ENCODE measurements at regions not wholly inside any gene's neighbourhood (a gene's known extent, or its start where the extent isn't known, plus 50 kb on each side); places are given as distances from the start of the nearest gene placed in this dataset.

GRCh38 chr5:36521219-36521618, 85.2 kb upstream of the SLC1A3 start:
- POLR2A ChIA-PET: no interaction called here
- no peak for TF ChIP-seq CTCF (IDR thresholded peaks at IDR 0.05; ENCODE audit: control extremely low read depth, extremely low read depth, low read depth, missing control alignments)
- CTCF ChIA-PET: interaction anchor here (1.5 kb wide), 2 partner anchors 9 to 442 kb away, joined by 3 read pairs; no protein-coding TSS in a partner anchor
- no peak for DNase-seq (ENCODE audit: extremely low spot score)

- CTCF ChIA-PET: no interaction called here
- no peak for TF ChIP-seq CTCF (IDR thresholded peaks at IDR 0.05; ENCODE audit: control extremely low read depth, extremely low read depth, low read depth, missing control alignments)
- no peak for DNase-seq (ENCODE audit: extremely low spot score)
- POLR2A ChIA-PET: no interaction called here
These were observed 84.3 kb upstream of the SLC1A3 start for GRCh38 chr5:36521838-36522745.

- ChIA-PET CTCF (no interaction called here), POLR2A (no interaction called here)
- TF ChIP-seq CTCF (IDR thresholded peaks at IDR 0.05; ENCODE audit: control extremely low read depth, extremely low read depth, low read depth, missing control alignments): no peak
- no peak for DNase-seq (ENCODE audit: extremely low spot score)
These were observed 83.7 kb upstream of the SLC1A3 start for GRCh38 chr5:36522746-36523065.

GRCh38 chr5:36523450-36523849, 83.0 kb upstream of the SLC1A3 start:
- ChIA-PET POLR2A (no interaction called here), CTCF (no interaction called here)
- DNase-seq (ENCODE audit: extremely low spot score): no peak
- TF ChIP-seq CTCF (IDR thresholded peaks at IDR 0.05; ENCODE audit: control extremely low read depth, extremely low read depth, low read depth, missing control alignments): no peak

- no peak for DNase-seq (ENCODE audit: extremely low spot score)
- ChIA-PET CTCF (no interaction called here), POLR2A (no interaction called here)
- TF ChIP-seq CTCF (IDR thresholded peaks at IDR 0.05; ENCODE audit: control extremely low read depth, extremely low read depth, low read depth, missing control alignments): no peak
These were observed 82.5 kb upstream of the SLC1A3 start for GRCh38 chr5:36523926-36524325.

- ChIA-PET CTCF (no interaction called here), POLR2A (no interaction called here)
- no peak for TF ChIP-seq CTCF (IDR thresholded peaks at IDR 0.05; ENCODE audit: control extremely low read depth, extremely low read depth, low read depth, missing control alignments)
- DNase-seq (ENCODE audit: extremely low spot score): no peak
These were observed 79.9 kb upstream of the SLC1A3 start for GRCh38 chr5:36526537-36526936.
